GM12891 (cell line): ENCODE measurements at regions not wholly inside any gene's neighbourhood (a gene's known extent, or its start where the extent isn't known, plus 50 kb on each side); places are given as distances from the start of the nearest gene placed in this dataset.

Source experiments
- PAX5 ChIP-seq: IDR thresholded peaks from 2 replicates; pipeline ENCODE4 v1.6.1; 2011; ENCODE audit warnings: low read length, moderate library complexity, mild to moderate bottlenecking; ENCODE audit not compliant: insufficient read depth, severe bottlenecking
- POLR2A ChIP-seq: IDR thresholded peaks from 2 replicates; pipeline ENCODE4 v1.6.1; 2011; ENCODE audit warnings: low read depth, low read length, control low read depth
- POLR2AphosphoS5 ChIP-seq: IDR thresholded peaks from 2 replicates; pipeline ENCODE4 v1.6.1; 2011; ENCODE audit warnings: low read depth, low read length, control low read depth
- POU2F2 ChIP-seq: IDR thresholded peaks from 2 replicates; pipeline ENCODE4 v1.6.1; 2011; ENCODE audit warnings: low read depth, mild to moderate bottlenecking, control low read depth, low read length, moderate library complexity
- TAF1 ChIP-seq: IDR thresholded peaks from 2 replicates; pipeline ENCODE4 v1.6.1; 2011; ENCODE audit warnings: low read depth, low read length, control low read depth

- TF ChIP-seq POLR2AphosphoS5 (no peak), POLR2A (no peak), TAF1 (no peak), PAX5 (no peak), POU2F2 (no peak)
Measured at GRCh38 chr12:24630446-24630845, 318.5 kb downstream of the BCAT1 start.
